H9 (cell line): ENCODE measurements at regions not wholly inside any gene's neighbourhood (a gene's known extent, or its start where the extent isn't known, plus 50 kb on each side); places are given as distances from the start of the nearest gene placed in this dataset.

ENCODE experiments used
- DNase-seq: peaks from one replicate; pipeline ENCODE4 v3.0.0-alpha.2; 2017
- H2AFZ ChIP-seq: one replicate; pipeline ENCODE4 v1.6.1; 2013; ENCODE audit warnings: mild to moderate bottlenecking, low read length, control low read depth, moderate library complexity
- H2AK5ac ChIP-seq: 2 replicates; pipeline ENCODE4 v1.6.1; 2013; ENCODE audit warnings: low read length, control low read depth, mixed read lengths; ENCODE audit not compliant: insufficient read length
- H2BK120ac ChIP-seq: one replicate; pipeline ENCODE4 v1.6.1; 2013; ENCODE audit warnings: low read depth, mild to moderate bottlenecking, low read length, control low read depth, inconsistent platforms; ENCODE audit not compliant: poor library complexity, severe bottlenecking
- H2BK12ac ChIP-seq: 2 replicates; pipeline ENCODE4 v1.6.1; 2013; ENCODE audit warnings: low read length, control low read depth, mixed read lengths, low read depth; ENCODE audit not compliant: insufficient read length
- H2BK15ac ChIP-seq: 2 replicates; pipeline ENCODE4 v1.6.1; 2013; ENCODE audit warnings: low read depth, low read length, control low read depth
- H2BK20ac ChIP-seq: one replicate; pipeline ENCODE4 v1.6.1; 2013; ENCODE audit warnings: low read depth, mild to moderate bottlenecking, low read length, control low read depth, inconsistent platforms; ENCODE audit not compliant: poor library complexity, severe bottlenecking
- H2BK5ac ChIP-seq: 2 replicates; pipeline ENCODE4 v1.6.1; 2013; ENCODE audit warnings: low read length, control low read depth, mixed read lengths; ENCODE audit not compliant: insufficient read length
- H3K14ac ChIP-seq: 2 replicates; pipeline ENCODE4 v1.6.1; 2013; ENCODE audit warnings: low read length, control low read depth; ENCODE audit not compliant: insufficient read depth
- H3K18ac ChIP-seq: 2 replicates; pipeline ENCODE4 v1.6.1; 2013; ENCODE audit warnings: low read depth, mild to moderate bottlenecking, mixed read lengths, low read length, control low read depth; ENCODE audit not compliant: insufficient read length
- H3K23ac ChIP-seq: 2 replicates; pipeline ENCODE4 v1.6.1; 2013; ENCODE audit warnings: low read length, control low read depth, mixed read lengths, low read depth; ENCODE audit not compliant: insufficient read length
- H3K23me2 ChIP-seq: 2 replicates; pipeline ENCODE4 v1.6.1; 2013; ENCODE audit warnings: low read depth, mild to moderate bottlenecking, mixed read lengths, low read length, control low read depth; ENCODE audit not compliant: insufficient read length, poor library complexity, severe bottlenecking
- H3K27ac ChIP-seq: 2 replicates; pipeline ENCODE4 v1.5.1; 2013; ENCODE audit warnings: low read length, control low read depth, mixed read lengths, low read depth; ENCODE audit not compliant: insufficient read length
- H3K27me3 ChIP-seq: 2 replicates; pipeline ENCODE4 v1.6.1; 2013; ENCODE audit warnings: low read length, control low read depth, inconsistent platforms; ENCODE audit not compliant: insufficient read depth
- H3K4ac ChIP-seq: 2 replicates; pipeline ENCODE4 v1.6.1; 2013; ENCODE audit warnings: low read depth, mild to moderate bottlenecking, control low read depth, inconsistent platforms, low read length, moderate library complexity
- H3K4me1 ChIP-seq: 2 replicates; pipeline ENCODE4 v1.6.1; 2013; ENCODE audit warnings: low read length, control low read depth, inconsistent platforms; ENCODE audit not compliant: insufficient read depth
- H3K4me2 ChIP-seq: 2 replicates; pipeline ENCODE4 v1.6.1; 2013; ENCODE audit warnings: low read length, control low read depth, mixed read lengths; ENCODE audit not compliant: insufficient read length, insufficient read depth
- H3K56ac ChIP-seq: 2 replicates; pipeline ENCODE4 v1.6.1; 2013; ENCODE audit warnings: low read depth, mild to moderate bottlenecking, mixed read lengths, low read length, control low read depth; ENCODE audit not compliant: insufficient read length
- H3K79me1 ChIP-seq: 2 replicates; pipeline ENCODE4 v1.6.1; 2013; ENCODE audit warnings: low read depth, mild to moderate bottlenecking, moderate library complexity, low read length, control low read depth, inconsistent platforms; ENCODE audit not compliant: insufficient read depth, poor library complexity, severe bottlenecking
- H3K79me2 ChIP-seq: 2 replicates; pipeline ENCODE4 v1.6.1; 2013; ENCODE audit warnings: low read length, control low read depth, inconsistent platforms; ENCODE audit not compliant: insufficient read depth
- H3K9ac ChIP-seq: 2 replicates; pipeline ENCODE4 v1.6.1; 2013; ENCODE audit warnings: low read length, control low read depth, mixed read lengths; ENCODE audit not compliant: insufficient read length; ENCODE audit errors: extremely low read depth
- H3K9me3 ChIP-seq: one replicate; pipeline ENCODE4 v1.6.1; 2013; ENCODE audit warnings: low read depth, low read length, inconsistent platforms; ENCODE audit not compliant: control insufficient read depth
- H3T11ph ChIP-seq: one replicate; pipeline ENCODE4 v1.6.1; 2013; ENCODE audit warnings: mild to moderate bottlenecking, low read length, control low read depth, inconsistent platforms
- H4K20me1 ChIP-seq: one replicate; pipeline ENCODE4 v1.6.1; 2013; ENCODE audit not compliant: control insufficient read depth, insufficient read length, insufficient read depth
- H4K5ac ChIP-seq: 2 replicates; pipeline ENCODE4 v1.6.1; 2013; ENCODE audit warnings: low read depth, mild to moderate bottlenecking, mixed read lengths, low read length, control low read depth; ENCODE audit not compliant: insufficient read length
- H4K8ac ChIP-seq: replicated peaks from 2 replicates; pipeline ENCODE4 v1.6.1; 2013; ENCODE audit warnings: low read length, control low read depth, mixed read lengths, low read depth; ENCODE audit not compliant: insufficient read length
- H4K91ac ChIP-seq: 2 replicates; pipeline ENCODE4 v1.6.1; 2013; ENCODE audit warnings: low read depth, mild to moderate bottlenecking, moderate library complexity, mixed read lengths, low read length, control low read depth; ENCODE audit not compliant: insufficient read length
- H3K27ac Mint-ChIP-seq, 3 experiments: 2 replicates in 2 of 3; 3 replicates in 1 of 3; pipeline ENCODE4 v1.8.0; 2020 to 2021; ENCODE audit warnings: mixed read lengths in 3 of 3, mild to moderate bottlenecking in 1 of 3, moderate library complexity in 1 of 3
- H3K27me3 Mint-ChIP-seq: 2 replicates; pipeline ENCODE4 v1.8.0; 2021; ENCODE audit warnings: low read depth, mild to moderate bottlenecking, moderate library complexity, mixed read lengths
- H3K36me3 Mint-ChIP-seq, 3 experiments: 2 replicates in 2 of 3; 3 replicates in 1 of 3; pipeline ENCODE4 v1.8.0; 2020 to 2021; ENCODE audit warnings: low read depth in 3 of 3, mixed read lengths in 3 of 3; ENCODE audit not compliant: insufficient read depth in 1 of 3
- H3K4me1 Mint-ChIP-seq, 2 experiments: 2 replicates each; pipeline ENCODE4 v1.8.0; 2020; ENCODE audit warnings: mixed read lengths in 2 of 2
- H3K4me3 Mint-ChIP-seq, 2 experiments: 2 replicates in 1 of 2; 3 replicates in 1 of 2; pipeline ENCODE4 v1.8.0; 2020 to 2021; ENCODE audit warnings: mild to moderate bottlenecking in 2 of 2, mixed read lengths in 2 of 2, moderate library complexity in 1 of 2
- H3K9me3 Mint-ChIP-seq, 2 experiments: 2 replicates in 1 of 2; 3 replicates in 1 of 2; pipeline ENCODE4 v1.8.0; 2020; ENCODE audit warnings: mild to moderate bottlenecking in 2 of 2, mixed read lengths in 2 of 2, moderate library complexity in 1 of 2
- CTCF ChIP-seq: fragments of 200-600 bp; sonication (generic); conservative IDR thresholded peaks from 3 replicates; pipeline ENCODE4 v1.8.0; 2021; ENCODE audit warnings: antibody characterized with exemption, mild to moderate bottlenecking
- WGBS: extraction: QIAGEN DNeasy Blood & Tissue Kit; methylation state at CpG from one replicate; pipeline ENCODE4 v1.1.7; 2013; ENCODE audit warnings: missing lambda C conversion rate, low lambda C conversion rate, mixed read lengths; ENCODE audit not compliant: insufficient read length; ENCODE audit errors: extremely low coverage; 5-methylcytosine and 5-hydroxymethylcytosine counted together

- no peak overlapping the region for H3K4me2 ChIP-seq
- H3K27ac Mint-ChIP-seq, result no peak overlapping the region
- no peak overlapping the region for H2AFZ ChIP-seq
- H3K4me1 Mint-ChIP-seq, result no peaks in the 10 kb centered on the region
- H4K5ac ChIP-seq, result no peak overlapping the region
- H3K79me1 ChIP-seq, result no peaks in the 10 kb centered on the region
- TF ChIP-seq CTCF, result no peak
- WGBS, result no CpG with 5 or more reads among the region's 1 CpG
- DNase-seq, result no peak
- no peaks in the 10 kb centered on the region for H3K23me2 ChIP-seq
- no peak overlapping the region for H3K4me3 Mint-ChIP-seq
- no peak overlapping the region for H3K14ac ChIP-seq
- H3K27me3 ChIP-seq, result no peaks in the 10 kb centered on the region
- H3K9ac ChIP-seq, result no peak overlapping the region
- no peak overlapping the region for H2BK12ac ChIP-seq
- H2AK5ac ChIP-seq, result no peak overlapping the region
- H4K20me1 ChIP-seq, result no peaks in the 10 kb centered on the region
- H3K56ac ChIP-seq, result no peak overlapping the region
- no peaks in the 10 kb centered on the region for H3K79me2 ChIP-seq
- no peak overlapping the region for H2BK120ac ChIP-seq
- H3K18ac ChIP-seq, result no peak overlapping the region
- H3K4me1 ChIP-seq, result no peaks in the 10 kb centered on the region
- H2BK20ac ChIP-seq, result no peak overlapping the region
- no peak overlapping the region for H3K23ac ChIP-seq
- H3T11ph ChIP-seq, result no peak overlapping the region
- H3K36me3 Mint-ChIP-seq, result no peaks in the 10 kb centered on the region; a peak in 3 of 7 replicates
- no peak overlapping the region for H3K4ac ChIP-seq
- H3K27me3 Mint-ChIP-seq, result no peaks in the 10 kb centered on the region; the same call in 1 of the 2 replicates
- no peak overlapping the region for H4K8ac ChIP-seq
- no peak overlapping the region for H2BK5ac ChIP-seq
- H3K9me3 ChIP-seq, result no peaks in the 10 kb centered on the region
- no peak overlapping the region for H3K27ac ChIP-seq
- peaks cover 7 to 10% of the 10 kb centered on the region in 2 experiments; a peak in 4 of 5 replicates for H3K9me3 Mint-ChIP-seq
- no peak overlapping the region for H4K91ac ChIP-seq
- no peak overlapping the region for H2BK15ac ChIP-seq
Measured at GRCh38 chr2:189341077-189341476, 100.2 kb upstream of the WDR75 start.
